Body of pancreas (tissue), 4 donors: ENCODE measurements at regions not wholly inside any gene's neighbourhood (a gene's known extent, or its start where the extent isn't known, plus 50 kb on each side); places are given as distances from the start of the nearest gene placed in this dataset.

Source experiments
- ATAC-seq: fragments of 150-250 bp; one replicate; pipeline ENCODE4 v1.9.1; 2016
- DNase-seq, 4 donors: peaks; one replicate each; pipeline ENCODE4 v3.0.0-alpha.2; 2019
- H3K27ac ChIP-seq, 4 donors: fragments of 200-600 bp; sonication (generic); 1 replicate in 3 of 4; 2 replicates in 1 of 4; pipeline versions ENCODE4 v1.5.1 to v1.6.1; 2016 to 2019; ENCODE audit warnings: mild to moderate bottlenecking in 1 of 4, mixed read lengths in 1 of 4, moderate library complexity in 1 of 4
- H3K27me3 ChIP-seq, 2 donors: fragments of 200-600 bp; sonication (generic); one replicate each; pipeline ENCODE4 v1.6.0; 2016; ENCODE audit warnings: mild to moderate bottlenecking in 1 of 2
- H3K36me3 ChIP-seq, 2 donors: fragments of 200-600 bp; sonication (generic); replicated peaks in 1 of 2; 2 replicates each; pipeline ENCODE4 v1.5.1; 2016; ENCODE audit warnings: low read depth in 2 of 2; ENCODE audit not compliant: insufficient read depth in 1 of 2
- H3K4me1 ChIP-seq: fragments of 200-600 bp; sonication (generic); one replicate; pipeline ENCODE4 v1.6.0; 2016
- H3K4me3 ChIP-seq, 2 donors: fragments of 200-600 bp; sonication (generic); 1 replicate in 1 of 2; 2 replicates in 1 of 2; pipeline ENCODE4 v1.5.1; 2016 to 2019
- H3K9me3 ChIP-seq, 3 donors: fragments of 200-600 bp; sonication (generic); 1 replicate in 2 of 3; 2 replicates in 1 of 3; pipeline ENCODE4 v1.5.1; 2016
- POLR2A ChIP-seq, 3 donors: fragments of 450-650 bp; IDR thresholded peaks; one replicate each; pipeline ENCODE4 v1.6.1; 2016; ENCODE audit warnings: antibody characterized with exemption in 3 of 3, mild to moderate bottlenecking in 2 of 3
- WGBS, 2 donors: methylation state at CpG; one replicate each; pipeline ENCODE4 v1.1.5; 2017; 5-methylcytosine and 5-hydroxymethylcytosine counted together
- intact Hi-C: fragments of 100-400 bp; cut with DNase I; formaldehyde crosslinking; loops from one replicate; pipeline ENCODE4 v1.15.1; 2023
- TF ChIP-seq, protein P1 (sequence below), 7 experiments: fragments of 450-650 bp in 4 of 7; fragments of 200-600 bp in 3 of 7; sonication (generic) in 3 of 7; IDR thresholded peaks; one replicate each; pipeline ENCODE4 v1.5.1; 2016 to 2019; ENCODE audit warnings: antibody characterized with exemption in 7 of 7

DNA sequence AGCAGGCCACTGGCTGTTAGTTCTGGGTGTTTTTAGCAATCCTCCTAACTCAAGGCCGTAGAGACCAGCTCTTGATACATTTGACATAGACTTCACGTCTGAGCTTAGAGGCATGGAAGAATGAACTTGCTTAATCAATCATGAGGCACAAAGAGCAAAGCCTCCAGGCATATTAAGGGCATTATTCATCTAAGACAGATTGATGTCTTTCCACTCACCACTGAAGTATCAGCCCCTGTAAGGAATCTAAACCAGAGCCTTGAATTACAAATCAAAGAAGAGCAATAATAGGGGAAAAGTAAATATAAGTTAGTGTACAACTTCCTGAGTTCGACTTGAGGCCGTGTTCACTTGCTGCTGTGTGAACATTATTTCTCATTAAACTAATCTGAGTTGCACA lies 1470.7 kb downstream of the AACS start:
- DNase-seq = no peak
- H3K27ac ChIP-seq = no peak overlapping the region
- H3K27me3 ChIP-seq = no peaks in the 10 kb centered on the region
- no peaks in the 10 kb centered on the region for H3K4me1 ChIP-seq
- no peaks in the 10 kb centered on the region for H3K9me3 ChIP-seq
- intact Hi-C loops = no loop called here
- no peak for ATAC-seq
- TF ChIP-seq, protein P1, sequence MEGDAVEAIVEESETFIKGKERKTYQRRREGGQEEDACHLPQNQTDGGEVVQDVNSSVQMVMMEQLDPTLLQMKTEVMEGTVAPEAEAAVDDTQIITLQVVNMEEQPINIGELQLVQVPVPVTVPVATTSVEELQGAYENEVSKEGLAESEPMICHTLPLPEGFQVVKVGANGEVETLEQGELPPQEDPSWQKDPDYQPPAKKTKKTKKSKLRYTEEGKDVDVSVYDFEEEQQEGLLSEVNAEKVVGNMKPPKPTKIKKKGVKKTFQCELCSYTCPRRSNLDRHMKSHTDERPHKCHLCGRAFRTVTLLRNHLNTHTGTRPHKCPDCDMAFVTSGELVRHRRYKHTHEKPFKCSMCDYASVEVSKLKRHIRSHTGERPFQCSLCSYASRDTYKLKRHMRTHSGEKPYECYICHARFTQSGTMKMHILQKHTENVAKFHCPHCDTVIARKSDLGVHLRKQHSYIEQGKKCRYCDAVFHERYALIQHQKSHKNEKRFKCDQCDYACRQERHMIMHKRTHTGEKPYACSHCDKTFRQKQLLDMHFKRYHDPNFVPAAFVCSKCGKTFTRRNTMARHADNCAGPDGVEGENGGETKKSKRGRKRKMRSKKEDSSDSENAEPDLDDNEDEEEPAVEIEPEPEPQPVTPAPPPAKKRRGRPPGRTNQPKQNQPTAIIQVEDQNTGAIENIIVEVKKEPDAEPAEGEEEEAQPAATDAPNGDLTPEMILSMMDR (IDR thresholded peaks at IDR 0.05) = no peak
- no peak for TF ChIP-seq POLR2A (IDR thresholded peaks at IDR 0.05)
- no peak overlapping the region for H3K4me3 ChIP-seq
- 46 to 54% methylated on average over 4 of the region's 4 CpGs for WGBS, 2 donors
- no peaks in the 10 kb centered on the region for H3K36me3 ChIP-seq

DNA sequence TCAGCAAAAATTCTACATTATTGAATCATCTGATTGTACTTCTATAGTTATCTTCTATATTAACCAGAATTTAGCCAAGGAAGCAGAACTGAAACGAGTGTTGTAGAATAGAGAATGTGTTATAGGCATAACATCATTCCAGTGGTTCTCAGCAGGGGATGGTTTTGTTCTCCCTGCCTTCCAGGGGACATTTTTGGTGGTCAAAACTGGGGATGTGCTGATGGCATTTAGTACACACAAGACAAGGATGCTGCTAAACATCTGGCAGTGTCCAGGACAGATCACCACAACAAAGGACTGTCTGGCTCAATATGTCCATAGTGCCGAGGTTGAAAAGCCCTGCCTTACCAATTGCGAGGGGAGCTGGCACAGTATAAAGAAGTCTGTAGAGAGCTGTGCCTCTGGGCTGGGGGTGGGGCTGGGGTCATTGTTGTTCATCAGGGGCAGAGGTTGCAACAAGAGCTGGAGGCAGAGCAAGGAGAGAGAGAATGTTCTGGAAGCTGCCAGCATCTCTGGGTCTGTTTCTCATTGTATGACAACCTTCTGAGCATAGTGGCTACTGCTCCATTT lies 1472.8 kb downstream of the AACS start:
- intact Hi-C loops = no loop called here
- no peak for DNase-seq
- TF ChIP-seq POLR2A (IDR thresholded peaks at IDR 0.05) = no peak
- TF ChIP-seq, protein P1 (IDR thresholded peaks at IDR 0.05) = no peak
- ATAC-seq = no peak
- Histone ChIP-seq H3K27ac (no peak overlapping the region), H3K36me3 (no peaks in the 10 kb centered on the region), H3K27me3 (no peaks in the 10 kb centered on the region), H3K4me1 (no peaks in the 10 kb centered on the region), H3K9me3 (no peaks in the 10 kb centered on the region), H3K4me3 (no peak overlapping the region)
- WGBS, 2 donors = 76 to 81% methylated on average over 3 of the region's 3 CpGs

DNA sequence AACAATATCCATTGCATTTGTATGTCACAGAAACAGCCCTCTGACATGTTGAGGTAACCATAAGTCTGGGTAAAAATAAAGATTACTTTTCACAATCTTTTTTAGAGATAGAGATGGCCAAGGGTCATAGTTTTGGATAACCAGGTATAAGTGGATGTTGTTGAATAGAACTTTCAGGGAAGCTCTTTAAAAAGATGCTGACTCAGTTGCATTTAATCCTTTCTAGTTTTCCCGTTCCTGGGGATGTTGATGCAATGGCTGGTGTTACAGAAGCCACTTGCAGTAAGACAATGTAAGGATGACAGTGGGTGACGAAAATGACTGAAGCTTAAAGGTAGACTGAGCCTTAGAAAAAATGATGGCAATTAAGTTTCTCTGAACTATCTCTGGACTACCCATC lies 1473.7 kb downstream of the AACS start:
- no peak for DNase-seq
- no peaks in the 10 kb centered on the region for H3K36me3 ChIP-seq
- no peaks in the 10 kb centered on the region for H3K4me1 ChIP-seq
- intact Hi-C loops = no loop called here
- TF ChIP-seq, protein P1 (IDR thresholded peaks at IDR 0.05) = no peak
- ATAC-seq = no peak
- 58 to 85% methylated on average over 2 of the region's 2 CpGs for WGBS, 2 donors
- no peaks in the 10 kb centered on the region for H3K9me3 ChIP-seq
- H3K27me3 ChIP-seq = no peaks in the 10 kb centered on the region
- H3K4me3 ChIP-seq = no peak overlapping the region
- H3K27ac ChIP-seq = no peak overlapping the region

DNA sequence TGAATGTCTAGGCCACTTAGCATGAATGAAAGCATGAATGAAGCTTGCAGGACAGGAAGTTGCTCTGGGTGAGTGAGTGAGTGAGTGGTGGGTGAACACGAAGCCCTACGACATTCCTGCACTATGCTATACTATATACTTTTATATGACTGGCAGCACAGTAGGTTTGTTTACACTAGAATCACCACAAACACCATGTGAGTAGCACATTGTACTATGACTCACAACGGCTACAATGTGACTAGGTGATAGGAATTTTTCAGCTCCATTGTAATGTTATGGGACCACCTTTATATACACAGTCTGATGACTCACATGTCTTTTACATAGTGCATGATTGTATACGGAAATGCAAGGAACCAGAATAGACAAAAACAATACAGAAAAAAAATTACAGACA lies 1480.2 kb downstream of the AACS start:
- ATAC-seq (no peak), DNase-seq (no peak)
- Histone ChIP-seq H3K9me3 (no peaks in the 10 kb centered on the region), H3K4me3 (no peak overlapping the region), H3K27me3 (no peaks in the 10 kb centered on the region), H3K4me1 (no peaks in the 10 kb centered on the region), H3K36me3 (no peaks in the 10 kb centered on the region), H3K27ac (no peak overlapping the region)
- intact Hi-C loops = no loop called here
- TF ChIP-seq, protein P1 (IDR thresholded peaks at IDR 0.05) = no peak
- TF ChIP-seq POLR2A (IDR thresholded peaks at IDR 0.05) = no peak
- WGBS, 2 donors = 58 to 73% methylated on average over 4 of the region's 4 CpGs

DNA sequence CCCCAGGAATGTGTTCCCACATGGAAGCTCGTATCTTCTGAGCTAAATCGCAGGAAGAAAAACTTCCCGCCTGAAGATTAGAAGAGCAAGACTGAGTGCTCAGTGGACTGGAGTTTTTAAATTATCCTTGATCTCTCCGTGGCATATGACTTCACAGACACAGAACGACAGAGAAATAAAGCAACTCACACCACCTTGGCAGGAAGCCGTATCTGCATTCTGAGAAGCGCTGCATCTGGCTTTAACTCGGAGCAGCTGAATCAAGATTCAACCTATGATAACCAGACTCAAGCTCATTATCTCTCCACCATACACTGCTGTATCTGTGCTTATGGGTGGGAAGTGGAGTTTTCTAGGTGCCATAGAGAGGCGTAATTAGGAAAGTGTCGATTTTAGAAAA lies 1482.7 kb downstream of the AACS start:
- Histone ChIP-seq H3K27me3 (no peaks in the 10 kb centered on the region), H3K4me3 (no peak overlapping the region), H3K4me1 (no peaks in the 10 kb centered on the region), H3K9me3 (no peaks in the 10 kb centered on the region), H3K27ac (no peak overlapping the region), H3K36me3 (no peaks in the 10 kb centered on the region)
- DNase-seq (peak in 1 of 4 donors; percentile 15), ATAC-seq (no peak)
- WGBS, 2 donors = 39% methylated on average over 10 of the region's 10 CpGs
- TF ChIP-seq, protein P1 (IDR thresholded peaks at IDR 0.05) = no peak
- no peak for TF ChIP-seq POLR2A (IDR thresholded peaks at IDR 0.05)
- intact Hi-C loops = no loop called here
